A549 (cell line): ENCODE measurements at regions not wholly inside any gene's neighbourhood (a gene's known extent, or its start where the extent isn't known, plus 50 kb on each side); places are given as distances from the start of the nearest gene placed in this dataset.

Source experiments
- ATAC-seq, 2 experiments: fragments of 200-7000 bp in 1 of 2; fragments of >200 bp in 1 of 2; cut with Nextera tagmentation in 1 of 2; cut with Tn5 transposase in 1 of 2; 3 replicates each; pipeline versions ENCODE4 v1.8.0 to v1.9.1; 2018 to 2020; ENCODE audit warnings: mild to moderate bottlenecking in 1 of 2, moderate library complexity in 1 of 2
- CTCF ChIA-PET: fragments of 300-600 bp; sonication (Branson Sonifier 250); formaldehyde crosslinking; extraction: SDS; loops from one replicate; lab custom pipeline; 2021; ENCODE audit warnings: antibody characterized with exemption, inconsistent platforms; lab: Yijun Ruan, JAX
- POLR2A ChIA-PET: fragments of 350-600 bp; formaldehyde crosslinking; extraction: SDS; loops from one replicate; lab custom pipeline; 2021; ENCODE audit warnings: antibody characterized with exemption, inconsistent platforms; lab: Yijun Ruan, JAX
- DNase-seq, 2 experiments: peaks; one replicate each; pipeline versions ENCODE4 v3.0.0 to v3.0.0-alpha.2; 2011 to 2016; ENCODE audit warnings: low read depth in 1 of 2, low spot score in 1 of 2
- FAIRE-seq: peaks from 2 replicates; lab custom pipeline; 2011; peaks lifted over from hg19 to GRCh38; lab: Jason Lieb, UNC
- H3K27ac ChIP-seq, 2 experiments: fragments of >200 bp; sonication (Bioruptor Twin); formaldehyde crosslinking; 3 replicates each; pipeline ENCODE4 v1.5.1; 2016 to 2017
- H3K4me1 ChIP-seq: fragments of >200 bp; sonication (Bioruptor Twin); formaldehyde crosslinking; 3 replicates; pipeline ENCODE4 v1.6.1; 2016
- H3K4me2 ChIP-seq: fragments of >200 bp; sonication (Bioruptor Twin); formaldehyde crosslinking; 3 replicates; pipeline ENCODE4 v1.6.1; 2016
- H3K4me3 ChIP-seq: fragments of >200 bp; sonication (Bioruptor Twin); formaldehyde crosslinking; 3 replicates; pipeline ENCODE4 v1.5.1; 2016
- H3K9me3 ChIP-seq: fragments of >200 bp; sonication (Bioruptor Twin); formaldehyde crosslinking; 3 replicates; pipeline ENCODE4 v1.6.1; 2016
- BHLHE40 ChIP-seq: IDR thresholded peaks from 2 replicates; pipeline ENCODE4 v1.6.1; 2012; ENCODE audit warnings: low read depth, low read length, inconsistent platforms
- CBX8 ChIP-seq: fragments of 200-600 bp; sonication (generic); IDR thresholded peaks from 2 replicates; pipeline ENCODE4 v1.6.1; 2016
- CEBPB ChIP-seq, 2 experiments: fragments of >200 bp in 1 of 2; sonication (Bioruptor Twin) in 1 of 2; formaldehyde crosslinking in 1 of 2; IDR thresholded peaks; 2 replicates each; pipeline ENCODE4 v1.6.1; 2012 to 2016
- ESRRA ChIP-seq: fragments of 150-350 bp; IDR thresholded peaks from 2 replicates; pipeline ENCODE4 v1.6.1; 2014; ENCODE audit warnings: mild to moderate bottlenecking, low read length, borderline replicate concordance
- FOSB ChIP-seq: fragments of 250-450 bp; sonication (Bioruptor Pico); IDR thresholded peaks from 2 replicates; pipeline ENCODE4 v1.5.0; 2020; ENCODE audit warnings: mild to moderate bottlenecking, moderate library complexity
- FOXS1 ChIP-seq: fragments of 250-450 bp; sonication (Bioruptor Pico); IDR thresholded peaks from 2 replicates; pipeline ENCODE4 v1.5.0; 2020; ENCODE audit warnings: mild to moderate bottlenecking, moderate library complexity
- GATA3 ChIP-seq: IDR thresholded peaks from 2 replicates; pipeline ENCODE4 v1.6.1; 2012; ENCODE audit warnings: borderline replicate concordance
- HDAC2 ChIP-seq: fragments of 200-600 bp; sonication (generic); IDR thresholded peaks from 2 replicates; pipeline ENCODE4 v1.6.1; 2016
- MAZ ChIP-seq: fragments of 150-350 bp; IDR thresholded peaks from 2 replicates; pipeline ENCODE4 v1.6.1; 2014; ENCODE audit warnings: antibody characterized with exemption, low read depth, low read length, borderline replicate concordance
- RAD21 ChIP-seq, 2 experiments: fragments of >200 bp in 1 of 2; sonication (Bioruptor Twin) in 1 of 2; formaldehyde crosslinking in 1 of 2; IDR thresholded peaks in 1 of 2; conservative IDR thresholded peaks in 1 of 2; 2 replicates in 1 of 2; 3 replicates in 1 of 2; pipeline ENCODE4 v1.6.1; 2012 to 2018; ENCODE audit warnings: inconsistent platforms in 1 of 2
- RFX5 ChIP-seq: fragments of 450-650 bp; IDR thresholded peaks from 2 replicates; pipeline ENCODE4 v1.7.1; 2014; ENCODE audit warnings: antibody characterized with exemption, mild to moderate bottlenecking, moderate library complexity
- SMC3 ChIP-seq: fragments of >200 bp; sonication (Bioruptor Twin); formaldehyde crosslinking; IDR thresholded peaks from 3 replicates; pipeline ENCODE4 v1.6.1; 2018; ENCODE audit warnings: inconsistent platforms
- ZFP36 ChIP-seq: fragments of 450-650 bp; IDR thresholded peaks from 2 replicates; pipeline ENCODE4 v1.6.1; 2014; ENCODE audit warnings: borderline replicate concordance; ENCODE audit not compliant: partially characterized antibody
- WGBS: methylation state at CpG from one replicate; pipeline ENCODE4 v1.1.6; 2017; ENCODE audit errors: missing lambda C conversion rate; 5-methylcytosine and 5-hydroxymethylcytosine counted together
- TF ChIP-seq, protein P1 (sequence below): fragments of >200 bp; sonication (Bioruptor Twin); formaldehyde crosslinking; IDR thresholded peaks from 3 replicates; pipeline ENCODE4 v1.5.1; 2016
- TF ChIP-seq, protein P2 (sequence below): IDR thresholded peaks from 2 replicates; pipeline ENCODE4 v1.6.1; 2012
- TF ChIP-seq, protein P3 (sequence below): IDR thresholded peaks from 2 replicates; pipeline ENCODE4 v1.6.1; 2012; ENCODE audit warnings: low read depth, borderline replicate concordance
- TF ChIP-seq, protein P4 (sequence below): fragments of 150-350 bp; IDR thresholded peaks from 2 replicates; pipeline ENCODE4 v1.6.1; 2014; ENCODE audit warnings: low read depth, mild to moderate bottlenecking, low read length
- TF ChIP-seq, protein P5 (sequence below): fragments of 200-600 bp; sonication (generic); IDR thresholded peaks from 2 replicates; pipeline ENCODE4 v1.6.1; 2016; ENCODE audit warnings: antibody characterized with exemption, mild to moderate bottlenecking, moderate library complexity
- TF ChIP-seq, protein P6 (sequence below): fragments of 250-450 bp; sonication (Bioruptor Pico); IDR thresholded peaks from 2 replicates; pipeline ENCODE4 v1.5.0; 2020; ENCODE audit warnings: low read depth, mild to moderate bottlenecking, moderate library complexity

DNA sequence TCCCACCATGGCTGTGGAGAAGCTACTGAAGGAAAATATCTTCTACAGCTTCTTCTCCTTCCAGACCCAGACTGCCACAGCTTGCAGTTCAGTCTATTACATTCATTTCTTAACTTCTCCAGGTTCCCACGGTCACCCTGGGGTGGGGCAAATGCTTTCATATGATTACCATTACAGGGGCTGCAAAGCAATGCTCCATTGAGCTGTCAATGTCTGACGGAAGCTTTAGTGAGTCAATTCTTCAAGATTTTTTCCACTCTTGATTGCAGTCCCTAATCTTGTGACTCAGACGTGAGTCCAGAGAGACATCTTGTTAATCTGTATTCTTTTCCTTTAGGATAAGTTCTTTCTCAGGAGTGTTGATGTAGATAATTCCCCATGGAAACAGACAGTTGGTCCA lies 233.4 kb upstream of the DDI1 start:
- FAIRE-seq (no peak), DNase-seq (no peak), ATAC-seq (no peak)
- H3K9me3 ChIP-seq = no peaks in the 10 kb centered on the region
- TF ChIP-seq, protein P1, sequence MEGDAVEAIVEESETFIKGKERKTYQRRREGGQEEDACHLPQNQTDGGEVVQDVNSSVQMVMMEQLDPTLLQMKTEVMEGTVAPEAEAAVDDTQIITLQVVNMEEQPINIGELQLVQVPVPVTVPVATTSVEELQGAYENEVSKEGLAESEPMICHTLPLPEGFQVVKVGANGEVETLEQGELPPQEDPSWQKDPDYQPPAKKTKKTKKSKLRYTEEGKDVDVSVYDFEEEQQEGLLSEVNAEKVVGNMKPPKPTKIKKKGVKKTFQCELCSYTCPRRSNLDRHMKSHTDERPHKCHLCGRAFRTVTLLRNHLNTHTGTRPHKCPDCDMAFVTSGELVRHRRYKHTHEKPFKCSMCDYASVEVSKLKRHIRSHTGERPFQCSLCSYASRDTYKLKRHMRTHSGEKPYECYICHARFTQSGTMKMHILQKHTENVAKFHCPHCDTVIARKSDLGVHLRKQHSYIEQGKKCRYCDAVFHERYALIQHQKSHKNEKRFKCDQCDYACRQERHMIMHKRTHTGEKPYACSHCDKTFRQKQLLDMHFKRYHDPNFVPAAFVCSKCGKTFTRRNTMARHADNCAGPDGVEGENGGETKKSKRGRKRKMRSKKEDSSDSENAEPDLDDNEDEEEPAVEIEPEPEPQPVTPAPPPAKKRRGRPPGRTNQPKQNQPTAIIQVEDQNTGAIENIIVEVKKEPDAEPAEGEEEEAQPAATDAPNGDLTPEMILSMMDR = no peak
- TF ChIP-seq CBX8 (no peak), RFX5 (no peak), FOXS1 (no peak)
- ChIA-PET POLR2A (no interaction called here), CTCF (no interaction called here)
- 73% methylated on average over 3 of the region's 3 CpGs for WGBS
- H3K4me2 ChIP-seq = no peak overlapping the region
- no peak overlapping the region for H3K4me3 ChIP-seq
- H3K27ac ChIP-seq = peak overlapping the region in 1 of 2 experiments; percentile 30; a peak in 2 of 6 replicates
- H3K4me1 ChIP-seq = peaks cover 28% of the 10 kb centered on the region

DNA sequence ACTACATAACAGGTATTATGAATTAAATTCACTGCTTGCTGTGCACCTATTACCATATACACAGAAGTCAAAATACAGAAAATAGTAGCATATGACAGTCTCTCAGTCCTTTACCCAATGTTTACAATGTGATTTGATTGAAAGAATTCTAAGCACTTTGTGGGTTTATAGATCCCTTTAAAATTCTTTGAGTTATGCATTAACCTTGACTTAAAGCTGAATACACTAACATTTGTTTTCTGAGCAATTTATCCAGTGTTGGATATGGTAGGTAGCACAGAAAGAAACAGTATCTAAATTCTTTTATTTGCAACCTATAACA lies 230.8 kb upstream of the DDI1 start:
- H3K27ac ChIP-seq = peak overlapping the region; percentile 66 to 74
- H3K4me2 ChIP-seq = peak overlapping the region; percentile 84
- no peaks in the 10 kb centered on the region for H3K9me3 ChIP-seq
- ChIA-PET CTCF (no interaction called here), POLR2A (interaction anchor here (1.2 kb wide), 1 partner anchor 358 kb away, joined by 3 read pairs; the partner anchor contains the start of gene PDGFD)
- H3K4me1 ChIP-seq = peaks cover 29% of the 10 kb centered on the region
- ATAC-seq (peak in 1 of 2 experiments; percentile 77; a peak in 3 of 6 replicates), FAIRE-seq (no peak), DNase-seq (peak in 1 of 2 experiments; percentile 20)
- TF ChIP-seq HDAC2 (no peak), CEBPB (IDR thresholded peaks at IDR 0.05) (no peak), FOSB (CRISPR knock-in tag) (no peak), GATA3 (peak; percentile 49; the same call in 1 of the 2 replicates), SMC3 (no peak), RAD21 (conservative IDR thresholded peaks at IDR 0.05 in 1 of 2, IDR thresholded peaks at IDR 0.05 in 1 of 2) (0 out of 5 replicates have a peak, but pooled peaks of 1 of the 2 experiments have one; percentile 2), ZFP36 (no peak), MAZ (no peak), ESRRA (no peak), BHLHE40 (no peak)
- TF ChIP-seq, protein P2, sequence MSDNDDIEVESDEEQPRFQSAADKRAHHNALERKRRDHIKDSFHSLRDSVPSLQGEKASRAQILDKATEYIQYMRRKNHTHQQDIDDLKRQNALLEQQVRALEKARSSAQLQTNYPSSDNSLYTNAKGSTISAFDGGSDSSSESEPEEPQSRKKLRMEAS = 0 out of 2 replicates have a peak, but pooled peaks have one; percentile 19
- TF ChIP-seq, protein P3, sequence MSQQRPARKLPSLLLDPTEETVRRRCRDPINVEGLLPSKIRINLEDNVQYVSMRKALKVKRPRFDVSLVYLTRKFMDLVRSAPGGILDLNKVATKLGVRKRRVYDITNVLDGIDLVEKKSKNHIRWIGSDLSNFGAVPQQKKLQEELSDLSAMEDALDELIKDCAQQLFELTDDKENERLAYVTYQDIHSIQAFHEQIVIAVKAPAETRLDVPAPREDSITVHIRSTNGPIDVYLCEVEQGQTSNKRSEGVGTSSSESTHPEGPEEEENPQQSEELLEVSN = no peak
- TF ChIP-seq, protein P4, sequence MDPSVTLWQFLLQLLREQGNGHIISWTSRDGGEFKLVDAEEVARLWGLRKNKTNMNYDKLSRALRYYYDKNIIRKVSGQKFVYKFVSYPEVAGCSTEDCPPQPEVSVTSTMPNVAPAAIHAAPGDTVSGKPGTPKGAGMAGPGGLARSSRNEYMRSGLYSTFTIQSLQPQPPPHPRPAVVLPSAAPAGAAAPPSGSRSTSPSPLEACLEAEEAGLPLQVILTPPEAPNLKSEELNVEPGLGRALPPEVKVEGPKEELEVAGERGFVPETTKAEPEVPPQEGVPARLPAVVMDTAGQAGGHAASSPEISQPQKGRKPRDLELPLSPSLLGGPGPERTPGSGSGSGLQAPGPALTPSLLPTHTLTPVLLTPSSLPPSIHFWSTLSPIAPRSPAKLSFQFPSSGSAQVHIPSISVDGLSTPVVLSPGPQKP = no peak
- TF ChIP-seq, protein P5, sequence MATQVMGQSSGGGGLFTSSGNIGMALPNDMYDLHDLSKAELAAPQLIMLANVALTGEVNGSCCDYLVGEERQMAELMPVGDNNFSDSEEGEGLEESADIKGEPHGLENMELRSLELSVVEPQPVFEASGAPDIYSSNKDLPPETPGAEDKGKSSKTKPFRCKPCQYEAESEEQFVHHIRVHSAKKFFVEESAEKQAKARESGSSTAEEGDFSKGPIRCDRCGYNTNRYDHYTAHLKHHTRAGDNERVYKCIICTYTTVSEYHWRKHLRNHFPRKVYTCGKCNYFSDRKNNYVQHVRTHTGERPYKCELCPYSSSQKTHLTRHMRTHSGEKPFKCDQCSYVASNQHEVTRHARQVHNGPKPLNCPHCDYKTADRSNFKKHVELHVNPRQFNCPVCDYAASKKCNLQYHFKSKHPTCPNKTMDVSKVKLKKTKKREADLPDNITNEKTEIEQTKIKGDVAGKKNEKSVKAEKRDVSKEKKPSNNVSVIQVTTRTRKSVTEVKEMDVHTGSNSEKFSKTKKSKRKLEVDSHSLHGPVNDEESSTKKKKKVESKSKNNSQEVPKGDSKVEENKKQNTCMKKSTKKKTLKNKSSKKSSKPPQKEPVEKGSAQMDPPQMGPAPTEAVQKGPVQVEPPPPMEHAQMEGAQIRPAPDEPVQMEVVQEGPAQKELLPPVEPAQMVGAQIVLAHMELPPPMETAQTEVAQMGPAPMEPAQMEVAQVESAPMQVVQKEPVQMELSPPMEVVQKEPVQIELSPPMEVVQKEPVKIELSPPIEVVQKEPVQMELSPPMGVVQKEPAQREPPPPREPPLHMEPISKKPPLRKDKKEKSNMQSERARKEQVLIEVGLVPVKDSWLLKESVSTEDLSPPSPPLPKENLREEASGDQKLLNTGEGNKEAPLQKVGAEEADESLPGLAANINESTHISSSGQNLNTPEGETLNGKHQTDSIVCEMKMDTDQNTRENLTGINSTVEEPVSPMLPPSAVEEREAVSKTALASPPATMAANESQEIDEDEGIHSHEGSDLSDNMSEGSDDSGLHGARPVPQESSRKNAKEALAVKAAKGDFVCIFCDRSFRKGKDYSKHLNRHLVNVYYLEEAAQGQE = no peak
- TF ChIP-seq, protein P6, sequence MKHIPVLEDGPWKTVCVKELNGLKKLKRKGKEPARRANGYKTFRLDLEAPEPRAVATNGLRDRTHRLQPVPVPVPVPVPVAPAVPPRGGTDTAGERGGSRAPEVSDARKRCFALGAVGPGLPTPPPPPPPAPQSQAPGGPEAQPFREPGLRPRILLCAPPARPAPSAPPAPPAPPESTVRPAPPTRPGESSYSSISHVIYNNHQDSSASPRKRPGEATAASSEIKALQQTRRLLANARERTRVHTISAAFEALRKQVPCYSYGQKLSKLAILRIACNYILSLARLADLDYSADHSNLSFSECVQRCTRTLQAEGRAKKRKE = no peak
- H3K4me3 ChIP-seq = peak overlapping the region; percentile 28; the same call in 2 of the 3 replicates
